Activated CD4-positive, alpha-beta T cell treated with anti-CD3 and anti-CD28 coated beads, Interleukin-2, amount 10 ng/mL, durations not matched to agents 7 days and 5 days (primary cell): ENCODE measurements at regions not wholly inside any gene's neighbourhood (a gene's known extent, or its start where the extent isn't known, plus 50 kb on each side); places are given as distances from the start of the nearest gene placed in this dataset.

Experiments
- CTCF ChIA-PET: fragments of 350-600 bp; sonication (Branson Sonifier 250); formaldehyde crosslinking; loops from one replicate; lab custom pipeline; 2021; ENCODE audit warnings: antibody characterized with exemption; lab: Charles Lee
- POLR2A ChIA-PET: fragments of 350-600 bp; sonication (Branson Sonifier 250); formaldehyde crosslinking; loops from one replicate; lab custom pipeline; 2021; ENCODE audit warnings: antibody characterized with exemption; lab: Charles Lee
- DNase-seq: peaks from one replicate; pipeline ENCODE4 v3.0.0-alpha.2; 2020
- H3K27ac Mint-ChIP-seq: one replicate; pipeline ENCODE4 v1.8.0; 2021; ENCODE audit warnings: mild to moderate bottlenecking, moderate library complexity, mixed read lengths
- H3K27me3 Mint-ChIP-seq: one replicate; pipeline ENCODE4 v1.8.0; 2021; ENCODE audit warnings: mixed read lengths
- H3K36me3 Mint-ChIP-seq: one replicate; pipeline ENCODE4 v1.8.0; 2021; ENCODE audit warnings: low read depth, mixed read lengths
- H3K4me1 Mint-ChIP-seq: one replicate; pipeline ENCODE4 v1.8.0; 2021; ENCODE audit warnings: mixed read lengths
- H3K4me3 Mint-ChIP-seq: one replicate; pipeline ENCODE4 v1.8.0; 2021; ENCODE audit warnings: mild to moderate bottlenecking, moderate library complexity, mixed read lengths
- H3K9me3 Mint-ChIP-seq: one replicate; pipeline ENCODE4 v1.8.0; 2021; ENCODE audit warnings: mixed read lengths

- H3K4me1 Mint-ChIP-seq = no peaks in the 10 kb centered on the region
- ChIA-PET POLR2A (no interaction called here), CTCF (no interaction called here)
- no peak overlapping the region for H3K27ac Mint-ChIP-seq
- peaks cover 6% of the 10 kb centered on the region for H3K9me3 Mint-ChIP-seq
- no peak for DNase-seq
- no peaks in the 10 kb centered on the region for H3K36me3 Mint-ChIP-seq
- H3K4me3 Mint-ChIP-seq = no peak overlapping the region
- no peaks in the 10 kb centered on the region for H3K27me3 Mint-ChIP-seq
Observed at GRCh38 chr12:16473610-16474326, 126.3 kb downstream of the MGST1 start.

DNA sequence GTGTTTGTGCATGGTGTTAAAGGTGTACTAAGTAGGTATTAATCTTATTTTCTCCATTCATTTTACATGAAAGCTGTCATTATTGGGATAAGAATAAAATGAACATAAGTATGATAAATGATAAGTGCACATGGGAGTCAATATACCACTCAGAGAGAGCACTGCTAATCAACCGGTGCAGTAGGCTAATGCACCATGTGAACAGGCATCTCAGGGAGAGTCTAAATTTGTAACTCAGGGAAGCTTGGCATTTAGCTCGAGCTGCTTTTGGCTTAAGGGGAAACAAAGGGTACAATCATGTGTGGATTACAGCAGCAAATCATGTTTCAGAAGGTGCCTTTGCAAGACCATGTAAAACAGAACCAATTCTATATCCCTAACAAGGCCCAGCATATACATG lies 127.4 kb downstream of the MGST1 start:
- Mint-ChIP-seq H3K4me3 (no peak overlapping the region), H3K27ac (no peak overlapping the region), H3K36me3 (no peaks in the 10 kb centered on the region), H3K9me3 (peaks cover 7% of the 10 kb centered on the region), H3K27me3 (no peaks in the 10 kb centered on the region), H3K4me1 (no peaks in the 10 kb centered on the region)
- DNase-seq = no peak
- ChIA-PET CTCF (no interaction called here), POLR2A (no interaction called here)

- CTCF ChIA-PET = no interaction called here
- no peaks in the 10 kb centered on the region for H3K4me1 Mint-ChIP-seq
- no peaks in the 10 kb centered on the region for H3K27me3 Mint-ChIP-seq
- no peaks in the 10 kb centered on the region for H3K36me3 Mint-ChIP-seq
- H3K9me3 Mint-ChIP-seq = peaks cover 5% of the 10 kb centered on the region
- no peak overlapping the region for H3K4me3 Mint-ChIP-seq
- DNase-seq = no peak
- POLR2A ChIA-PET = no interaction called here
- H3K27ac Mint-ChIP-seq = no peak overlapping the region
Observed at GRCh38 chr12:16475521-16475920, 128.1 kb downstream of the MGST1 start.

GRCh38 chr12:16482726-16483125 lies 123.2 kb downstream of the LMO3 start:
- Mint-ChIP-seq H3K4me3 (no peak overlapping the region), H3K36me3 (no peaks in the 10 kb centered on the region), H3K9me3 (peaks cover 14% of the 10 kb centered on the region), H3K4me1 (no peaks in the 10 kb centered on the region), H3K27me3 (no peaks in the 10 kb centered on the region), H3K27ac (no peak overlapping the region)
- ChIA-PET CTCF (no interaction called here), POLR2A (no interaction called here)
- no peak for DNase-seq

DNA sequence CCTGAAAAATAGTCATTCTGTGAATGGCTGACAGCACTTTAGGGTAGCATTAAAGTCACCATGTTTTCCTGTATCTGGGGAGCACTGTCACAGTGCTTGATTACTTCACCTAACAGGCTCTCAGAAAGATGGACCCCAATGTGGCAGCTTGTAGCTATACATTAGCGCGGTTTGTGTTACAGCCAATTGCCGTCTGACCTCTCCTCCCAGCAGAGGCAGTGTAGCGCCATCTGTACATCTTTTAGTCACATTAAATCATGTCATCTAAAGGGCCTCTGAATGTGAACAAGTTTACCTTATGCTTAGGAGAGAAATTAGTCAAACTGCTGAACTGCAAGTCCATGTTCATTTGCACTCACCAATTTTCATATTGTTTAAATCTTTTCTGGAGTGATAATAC lies 113.7 kb downstream of the LMO3 start:
- Mint-ChIP-seq H3K4me3 (no peak overlapping the region), H3K27me3 (no peaks in the 10 kb centered on the region), H3K9me3 (no peaks in the 10 kb centered on the region), H3K4me1 (no peaks in the 10 kb centered on the region), H3K36me3 (no peaks in the 10 kb centered on the region), H3K27ac (no peak overlapping the region)
- ChIA-PET POLR2A (no interaction called here), CTCF (no interaction called here)
- DNase-seq = no peak

DNA sequence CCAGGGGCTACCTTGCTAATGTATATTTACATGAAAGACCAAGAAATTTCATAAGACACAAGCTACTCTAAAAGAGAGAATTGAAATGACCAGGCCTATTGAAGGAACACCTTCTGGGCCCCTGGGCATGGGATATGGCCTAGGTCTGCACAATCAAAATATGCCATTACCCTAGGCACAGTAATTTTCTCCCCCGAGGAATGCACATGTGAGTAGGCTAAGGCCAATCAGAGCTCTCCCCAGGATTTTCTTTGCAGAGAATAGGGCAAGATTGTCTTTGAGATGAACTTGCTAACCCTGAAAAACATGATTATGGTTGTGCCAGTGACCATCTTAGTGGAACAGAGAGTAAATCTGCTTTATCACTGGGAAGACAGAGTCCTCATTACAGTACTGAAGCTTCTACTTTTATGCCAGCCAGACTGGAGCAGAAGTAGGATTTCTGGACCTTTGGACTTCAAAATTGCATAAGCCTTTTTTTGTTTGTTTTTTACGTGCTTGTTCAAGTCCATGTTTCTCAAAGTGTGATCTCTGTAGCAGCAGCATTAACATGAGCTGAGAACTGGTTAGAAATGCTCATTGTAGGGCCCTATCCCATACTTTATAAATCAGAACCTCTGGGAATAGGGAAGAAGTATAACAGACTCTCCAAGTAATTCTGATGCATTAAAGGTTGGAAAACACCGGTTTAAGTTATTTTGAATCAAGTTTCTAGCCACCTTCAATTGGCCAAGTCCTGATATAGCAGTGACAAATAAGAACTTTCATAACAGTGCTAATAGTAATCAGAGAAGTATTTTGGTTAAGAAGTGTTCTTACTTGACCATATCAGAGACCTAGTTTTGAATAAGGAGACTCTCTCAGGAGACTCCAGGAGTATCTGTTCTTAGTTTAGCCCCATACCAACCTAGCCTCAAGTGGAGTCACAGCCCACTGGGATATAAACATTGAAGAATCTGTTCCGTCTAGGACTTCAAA lies 112.9 kb downstream of the LMO3 start:
- Mint-ChIP-seq H3K27ac (no peak overlapping the region), H3K4me1 (no peaks in the 10 kb centered on the region), H3K9me3 (no peaks in the 10 kb centered on the region), H3K4me3 (no peak overlapping the region), H3K36me3 (no peaks in the 10 kb centered on the region), H3K27me3 (no peaks in the 10 kb centered on the region)
- CTCF ChIA-PET = no interaction called here
- DNase-seq = no peak
- POLR2A ChIA-PET = no interaction called here

- Mint-ChIP-seq H3K36me3 (no peaks in the 10 kb centered on the region), H3K9me3 (no peaks in the 10 kb centered on the region), H3K27ac (no peak overlapping the region), H3K4me1 (no peaks in the 10 kb centered on the region), H3K27me3 (no peaks in the 10 kb centered on the region), H3K4me3 (no peak overlapping the region)
- ChIA-PET POLR2A (no interaction called here), CTCF (interaction anchor here (0.6 kb wide), 1 partner anchor 155 kb away, joined by 4 read pairs; no protein-coding TSS in a partner anchor)
- DNase-seq = no peak
Observed at GRCh38 chr12:16495196-16495595, 110.8 kb downstream of the LMO3 start.
